GM12891 (cell line): ENCODE measurements at regions not wholly inside any gene's neighbourhood (a gene's known extent, or its start where the extent isn't known, plus 50 kb on each side); places are given as distances from the start of the nearest gene placed in this dataset.
"Not testable (repeated sequence)": the region's sequence is repeated elsewhere in the genome, so short reads cannot be mapped to it uniquely, and the experiment has no call there.

Source experiments
- POLR2A ChIP-seq: IDR thresholded peaks from 2 replicates; pipeline ENCODE4 v1.6.1; 2011; ENCODE audit warnings: low read depth, low read length, control low read depth
- POLR2AphosphoS5 ChIP-seq: IDR thresholded peaks from 2 replicates; pipeline ENCODE4 v1.6.1; 2011; ENCODE audit warnings: low read depth, low read length, control low read depth
- TAF1 ChIP-seq: IDR thresholded peaks from 2 replicates; pipeline ENCODE4 v1.6.1; 2011; ENCODE audit warnings: low read depth, low read length, control low read depth

DNA sequence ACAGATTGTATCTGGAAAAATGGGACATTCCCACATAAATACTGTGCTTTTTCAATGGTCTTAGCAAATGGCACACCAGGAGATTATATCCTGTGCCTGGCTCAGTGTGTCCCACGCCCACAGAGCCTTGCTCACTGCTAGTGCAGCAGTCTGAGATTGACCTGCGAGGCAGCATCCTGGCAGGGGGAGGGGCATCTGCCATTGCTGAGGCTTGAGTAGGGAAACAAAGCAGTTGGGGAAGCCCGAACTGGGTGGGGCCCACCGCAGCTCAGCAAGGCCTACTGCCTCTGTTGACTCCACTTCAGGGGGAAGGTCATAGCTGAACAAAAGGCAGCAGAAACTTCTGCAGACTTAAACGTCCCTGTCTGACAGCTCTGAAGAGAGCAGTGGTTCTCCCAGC lies 258.7 kb downstream of the LRRC70 start:
- not testable (repeated sequence) for TF ChIP-seq TAF1, POLR2A, POLR2AphosphoS5
